HepG2 (cell line): ENCODE measurements at regions not wholly inside any gene's neighbourhood (a gene's known extent, or its start where the extent isn't known, plus 50 kb on each side); places are given as distances from the start of the nearest gene placed in this dataset.

ENCODE experiments used
- ATAC-seq: fragments of 200-7000 bp; cut with Tn5 transposase; 3 replicates; pipeline ENCODE4 v1.9.1; 2020; ENCODE audit warnings: mild to moderate bottlenecking, moderate library complexity
- BruUV-seq: library from RNA; stranded (reverse); fragments of 400-500 nt; replicated peaks from 2 replicates; lab custom pipeline; 2021; lab: Mats Ljungman, UMichigan
- CTCF ChIA-PET: fragments of 300-600 bp; formaldehyde crosslinking; extraction: SDS; loops from one replicate; lab custom pipeline; 2021; ENCODE audit warnings: low total read pairs, inconsistent platforms, low intra/inter-chr PET ratio; lab: Yijun Ruan, JAX
- POLR2A ChIA-PET: fragments of 350-600 bp; sonication (Branson Sonifier 250); formaldehyde crosslinking; loops from one replicate; lab custom pipeline; 2020; ENCODE audit warnings: antibody characterized with exemption, inconsistent platforms; lab: Yijun Ruan, JAX
- DNase-seq: peaks from one replicate; pipeline ENCODE4 v3.0.0-alpha.2; 2015; ENCODE audit warnings: low spot score
- FAIRE-seq: peaks from 3 replicates; lab custom pipeline; 2011; peaks lifted over from hg19 to GRCh38; lab: Jason Lieb, UNC
- H2AFZ ChIP-seq: one replicate; pipeline ENCODE4 v1.6.1; 2011; ENCODE audit warnings: low read length, inconsistent platforms
- H3K27ac ChIP-seq: fragments of 300-600 bp; 3 replicates; pipeline ENCODE4 v1.8.0; 2011; ENCODE audit warnings: mixed run types, mild to moderate bottlenecking, mixed read lengths, low read length, inconsistent platforms; ENCODE audit not compliant: insufficient read depth; ENCODE audit errors: extremely low read length
- H3K27me3 ChIP-seq, 2 experiments: fragments of 200-600 bp in 1 of 2; 2 replicates in 1 of 2; 3 replicates in 1 of 2; pipeline versions ENCODE4 v1.6.0 to v1.8.0; 2011; ENCODE audit warnings: low read length in 2 of 2, mild to moderate bottlenecking in 2 of 2, moderate library complexity in 2 of 2, inconsistent platforms in 1 of 2; ENCODE audit not compliant: insufficient read depth in 2 of 2, control insufficient read depth in 1 of 2
- H3K36me3 ChIP-seq, 2 experiments: fragments of 200-600 bp in 1 of 2; replicated peaks in 1 of 2; 2 replicates in 1 of 2; 3 replicates in 1 of 2; pipeline versions ENCODE4 v1.5.1 to v1.8.0; 2011; ENCODE audit warnings: low read length in 2 of 2, inconsistent platforms in 1 of 2; ENCODE audit not compliant: insufficient read depth in 2 of 2, control insufficient read depth in 1 of 2
- H3K4me1 ChIP-seq: 2 replicates; pipeline ENCODE4 v1.5.1; 2012; ENCODE audit warnings: low read length, inconsistent platforms; ENCODE audit not compliant: insufficient read depth
- H3K4me2 ChIP-seq: 2 replicates; pipeline ENCODE4 v1.6.0; 2011; ENCODE audit warnings: low read depth, low read length, inconsistent platforms
- H3K4me3 ChIP-seq, 3 experiments: fragments of 200-600 bp in 1 of 3; sonication (generic), shearing (Covaris generic) in 1 of 3; replicated peaks in 1 of 3; 2 replicates each; pipeline ENCODE4 v1.5.1; 2011 to 2016; ENCODE audit warnings: low read length in 3 of 3, inconsistent platforms in 2 of 3, low read depth in 2 of 3, mild to moderate bottlenecking in 2 of 3, control low read depth in 1 of 3, mixed read lengths in 1 of 3; ENCODE audit not compliant: insufficient read depth in 1 of 3
- H3K79me2 ChIP-seq: one replicate; pipeline ENCODE4 v1.6.1; 2011; ENCODE audit warnings: low read length, inconsistent platforms; ENCODE audit not compliant: insufficient read depth
- H3K9ac ChIP-seq: 2 replicates; pipeline ENCODE4 v1.6.0; 2011; ENCODE audit warnings: mild to moderate bottlenecking, low read depth, low read length, inconsistent platforms; ENCODE audit not compliant: insufficient read depth
- H3K9me3 ChIP-seq: 2 replicates; pipeline ENCODE4 v1.5.1; 2012; ENCODE audit warnings: mild to moderate bottlenecking, low read length
- H4K20me1 ChIP-seq: 2 replicates; pipeline ENCODE4 v1.6.0; 2011; ENCODE audit warnings: inconsistent platforms, mild to moderate bottlenecking, low read length, moderate library complexity; ENCODE audit not compliant: insufficient read depth
- HES4 ChIP-seq: sonication (generic); formaldehyde crosslinking; IDR thresholded peaks from 2 replicates; pipeline ENCODE4 v1.9.0; 2021; ENCODE audit warnings: mild to moderate bottlenecking, missing genetic modification reagents, borderline replicate concordance
- MAFF ChIP-seq: IDR thresholded peaks from 2 replicates; pipeline ENCODE4 v1.6.1; 2011; ENCODE audit warnings: low read depth, low read length, improper control_type of control experiment
- MAFK ChIP-seq, 2 experiments: IDR thresholded peaks in 1 of 2; conservative IDR thresholded peaks in 1 of 2; 2 replicates each; pipeline ENCODE4 v1.6.1; 2011; ENCODE audit warnings: improper control_type of control experiment in 2 of 2, low read length in 2 of 2
- YY1 ChIP-seq: IDR thresholded peaks from 2 replicates; pipeline ENCODE4 v1.6.1; 2011; ENCODE audit warnings: low read length, low read depth, moderate library complexity, mild to moderate bottlenecking; ENCODE audit not compliant: insufficient read depth, insufficient replicate concordance
- ZMYM3 ChIP-seq: sonication (generic); formaldehyde crosslinking; IDR thresholded peaks from 2 replicates; pipeline ENCODE4 v1.5.1; 2020; ENCODE audit warnings: mild to moderate bottlenecking, missing genetic modification reagents
- ZNF12 ChIP-seq: sonication (generic); formaldehyde crosslinking; IDR thresholded peaks from 2 replicates; pipeline ENCODE4 v1.5.0; 2020; ENCODE audit warnings: missing genetic modification reagents
- ZNF180 ChIP-seq: sonication (generic); formaldehyde crosslinking; IDR thresholded peaks from 2 replicates; pipeline ENCODE4 v1.4.0; 2020; ENCODE audit warnings: low read depth, missing genetic modification reagents, borderline replicate concordance
- ZNF331 ChIP-seq: sonication (generic); formaldehyde crosslinking; IDR thresholded peaks from 2 replicates; pipeline ENCODE4 v1.4.0; 2020; ENCODE audit warnings: missing genetic modification reagents
- ZNF547 ChIP-seq: sonication (generic); formaldehyde crosslinking; IDR thresholded peaks from 2 replicates; pipeline ENCODE4 v1.5.1; 2020; ENCODE audit warnings: mild to moderate bottlenecking, missing genetic modification reagents
- WGBS: methylation state at CpG from one replicate; pipeline ENCODE4 v1.1.6; 2017; ENCODE audit warnings: low lambda C conversion rate; 5-methylcytosine and 5-hydroxymethylcytosine counted together
- in situ Hi-C: cut with HindIII; loops from 2 replicates; pipeline ENCODE4 v1.10.0; 2017; ENCODE audit warnings: low pct_unique_long_range_greater_than_20kb; ENCODE audit not compliant: extremely low pct_ligation_motif_present
- intact Hi-C: fragments of 100-400 bp; cut with micrococcal nuclease; formaldehyde crosslinking; loops from one replicate; pipeline ENCODE4 v1.10.0; 2022; ENCODE audit not compliant: unreplicated experiment
- TF ChIP-seq, protein P1 (sequence below): sonication (generic); formaldehyde crosslinking; IDR thresholded peaks from 2 replicates; pipeline ENCODE4 v1.4.0; 2020; ENCODE audit warnings: missing genetic modification reagents
- TF ChIP-seq, protein P2 (sequence below): sonication (generic); formaldehyde crosslinking; IDR thresholded peaks from 2 replicates; pipeline ENCODE4 v1.4.0; 2020; ENCODE audit warnings: missing genetic modification reagents
- TF ChIP-seq, protein P3 (sequence below): sonication (generic); formaldehyde crosslinking; IDR thresholded peaks from 2 replicates; pipeline ENCODE4 v1.4.0; 2020; ENCODE audit warnings: mild to moderate bottlenecking, missing genetic modification reagents, borderline replicate concordance

DNA sequence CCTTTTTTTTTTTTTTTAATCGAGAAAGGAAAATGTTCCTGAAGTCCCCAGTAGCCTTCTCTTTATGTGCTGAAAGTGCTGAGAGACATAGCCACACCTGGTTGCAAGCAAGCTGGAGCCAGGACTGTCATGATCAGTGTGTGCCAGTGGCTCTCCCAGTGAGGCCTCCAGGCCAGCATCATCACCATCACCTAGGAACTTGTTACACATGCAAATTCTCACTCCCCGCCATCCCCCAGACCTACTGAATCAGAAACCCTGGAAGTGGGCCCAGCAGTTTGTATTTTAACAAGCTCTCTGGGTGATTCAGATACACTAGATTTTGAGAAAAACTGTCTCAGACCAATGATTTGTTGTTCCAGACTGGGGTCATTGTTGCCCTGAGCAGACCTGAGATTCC is 181.9 kb upstream of the GLRA1 start:
- BruUV-seq: no TSS peak
- FAIRE-seq (no peak), ATAC-seq (no peak), DNase-seq (no peak)
- TF ChIP-seq, protein P1, sequence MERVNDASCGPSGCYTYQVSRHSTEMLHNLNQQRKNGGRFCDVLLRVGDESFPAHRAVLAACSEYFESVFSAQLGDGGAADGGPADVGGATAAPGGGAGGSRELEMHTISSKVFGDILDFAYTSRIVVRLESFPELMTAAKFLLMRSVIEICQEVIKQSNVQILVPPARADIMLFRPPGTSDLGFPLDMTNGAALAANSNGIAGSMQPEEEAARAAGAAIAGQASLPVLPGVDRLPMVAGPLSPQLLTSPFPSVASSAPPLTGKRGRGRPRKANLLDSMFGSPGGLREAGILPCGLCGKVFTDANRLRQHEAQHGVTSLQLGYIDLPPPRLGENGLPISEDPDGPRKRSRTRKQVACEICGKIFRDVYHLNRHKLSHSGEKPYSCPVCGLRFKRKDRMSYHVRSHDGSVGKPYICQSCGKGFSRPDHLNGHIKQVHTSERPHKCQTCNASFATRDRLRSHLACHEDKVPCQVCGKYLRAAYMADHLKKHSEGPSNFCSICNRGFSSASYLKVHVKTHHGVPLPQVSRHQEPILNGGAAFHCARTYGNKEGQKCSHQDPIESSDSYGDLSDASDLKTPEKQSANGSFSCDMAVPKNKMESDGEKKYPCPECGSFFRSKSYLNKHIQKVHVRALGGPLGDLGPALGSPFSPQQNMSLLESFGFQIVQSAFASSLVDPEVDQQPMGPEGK: no peak
- no peak for TF ChIP-seq ZNF331 (CRISPR knock-in tag)
- no peak for TF ChIP-seq HES4 (CRISPR knock-in tag)
- no peak for TF ChIP-seq YY1
- no peak for TF ChIP-seq ZNF547 (CRISPR knock-in tag)
- TF ChIP-seq, protein P2, sequence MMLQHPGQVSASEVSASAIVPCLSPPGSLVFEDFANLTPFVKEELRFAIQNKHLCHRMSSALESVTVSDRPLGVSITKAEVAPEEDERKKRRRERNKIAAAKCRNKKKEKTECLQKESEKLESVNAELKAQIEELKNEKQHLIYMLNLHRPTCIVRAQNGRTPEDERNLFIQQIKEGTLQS (CRISPR knock-in tag): no peak
- H3K9me3 ChIP-seq: no peaks in the 10 kb centered on the region
- H3K4me2 ChIP-seq: no peak overlapping the region
- H2AFZ ChIP-seq: no peak overlapping the region
- H3K79me2 ChIP-seq: no peaks in the 10 kb centered on the region
- no peak overlapping the region for H3K4me3 ChIP-seq
- 0% methylated on average over 2 of the region's 2 CpGs for WGBS
- H3K36me3 ChIP-seq: no peaks in the 10 kb centered on the region
- intact Hi-C loops: no loop called here
- no peaks in the 10 kb centered on the region for H4K20me1 ChIP-seq
- no peak overlapping the region for H3K27ac ChIP-seq
- H3K9ac ChIP-seq: no peak overlapping the region
- POLR2A ChIA-PET: no interaction called here
- no peaks in the 10 kb centered on the region for H3K27me3 ChIP-seq
- CTCF ChIA-PET: no interaction called here
- in situ Hi-C loops: no loop called here
- no peaks in the 10 kb centered on the region for H3K4me1 ChIP-seq

DNA sequence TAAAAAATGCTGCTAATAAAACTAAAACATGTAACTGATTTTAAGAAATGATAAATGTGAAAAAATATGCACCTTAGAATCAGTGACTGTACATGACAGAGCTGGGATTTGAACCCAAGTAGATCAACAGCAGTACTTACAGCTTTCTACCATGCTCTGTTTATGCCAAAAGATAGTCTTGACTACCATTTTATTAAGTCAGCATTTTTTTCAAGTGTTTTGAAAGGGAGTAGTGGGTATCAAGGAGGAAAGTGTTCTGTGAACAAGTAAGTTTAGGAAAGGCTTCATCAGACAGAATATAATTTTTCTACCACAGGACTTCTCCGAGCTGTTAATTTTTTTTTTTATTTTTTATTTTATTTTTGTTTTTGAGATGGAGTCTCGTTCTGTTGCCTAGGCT is 180.4 kb upstream of the GLRA1 start:
- no peaks in the 10 kb centered on the region for H3K27me3 ChIP-seq
- no peaks in the 10 kb centered on the region for H3K79me2 ChIP-seq
- BruUV-seq: no TSS peak
- ATAC-seq (no peak), DNase-seq (no peak), FAIRE-seq (no peak)
- no peak overlapping the region for H3K4me3 ChIP-seq
- TF ChIP-seq ZMYM3 (CRISPR knock-in tag) (no peak), MAFK (conservative IDR thresholded peaks at IDR 0.05 in 1 of 2, IDR thresholded peaks at IDR 0.05 in 1 of 2; ENCODE audit: low read length in 2 of 2) (peak; percentile 59 to 68), ZNF180 (CRISPR knock-in tag) (no peak), ZNF12 (CRISPR knock-in tag) (no peak), MAFF (peak; percentile 54; the same call in 1 of the 2 replicates)
- TF ChIP-seq, protein P3, sequence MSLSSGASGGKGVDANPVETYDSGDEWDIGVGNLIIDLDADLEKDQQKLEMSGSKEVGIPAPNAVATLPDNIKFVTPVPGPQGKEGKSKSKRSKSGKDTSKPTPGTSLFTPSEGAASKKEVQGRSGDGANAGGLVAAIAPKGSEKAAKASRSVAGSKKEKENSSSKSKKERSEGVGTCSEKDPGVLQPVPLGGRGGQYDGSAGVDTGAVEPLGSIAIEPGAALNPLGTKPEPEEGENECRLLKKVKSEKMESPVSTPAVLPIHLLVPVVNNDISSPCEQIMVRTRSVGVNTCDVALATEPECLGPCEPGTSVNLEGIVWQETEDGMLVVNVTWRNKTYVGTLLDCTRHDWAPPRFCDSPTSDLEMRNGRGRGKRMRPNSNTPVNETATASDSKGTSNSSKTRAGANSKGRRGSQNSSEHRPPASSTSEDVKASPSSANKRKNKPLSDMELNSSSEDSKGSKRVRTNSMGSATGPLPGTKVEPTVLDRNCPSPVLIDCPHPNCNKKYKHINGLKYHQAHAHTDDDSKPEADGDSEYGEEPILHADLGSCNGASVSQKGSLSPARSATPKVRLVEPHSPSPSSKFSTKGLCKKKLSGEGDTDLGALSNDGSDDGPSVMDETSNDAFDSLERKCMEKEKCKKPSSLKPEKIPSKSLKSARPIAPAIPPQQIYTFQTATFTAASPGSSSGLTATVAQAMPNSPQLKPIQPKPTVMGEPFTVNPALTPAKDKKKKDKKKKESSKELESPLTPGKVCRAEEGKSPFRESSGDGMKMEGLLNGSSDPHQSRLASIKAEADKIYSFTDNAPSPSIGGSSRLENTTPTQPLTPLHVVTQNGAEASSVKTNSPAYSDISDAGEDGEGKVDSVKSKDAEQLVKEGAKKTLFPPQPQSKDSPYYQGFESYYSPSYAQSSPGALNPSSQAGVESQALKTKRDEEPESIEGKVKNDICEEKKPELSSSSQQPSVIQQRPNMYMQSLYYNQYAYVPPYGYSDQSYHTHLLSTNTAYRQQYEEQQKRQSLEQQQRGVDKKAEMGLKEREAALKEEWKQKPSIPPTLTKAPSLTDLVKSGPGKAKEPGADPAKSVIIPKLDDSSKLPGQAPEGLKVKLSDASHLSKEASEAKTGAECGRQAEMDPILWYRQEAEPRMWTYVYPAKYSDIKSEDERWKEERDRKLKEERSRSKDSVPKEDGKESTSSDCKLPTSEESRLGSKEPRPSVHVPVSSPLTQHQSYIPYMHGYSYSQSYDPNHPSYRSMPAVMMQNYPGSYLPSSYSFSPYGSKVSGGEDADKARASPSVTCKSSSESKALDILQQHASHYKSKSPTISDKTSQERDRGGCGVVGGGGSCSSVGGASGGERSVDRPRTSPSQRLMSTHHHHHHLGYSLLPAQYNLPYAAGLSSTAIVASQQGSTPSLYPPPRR: no peak
- ChIA-PET CTCF (no interaction called here), POLR2A (no interaction called here)
- no peak overlapping the region for H3K9ac ChIP-seq
- H3K27ac ChIP-seq: no peak overlapping the region
- H3K9me3 ChIP-seq: no peaks in the 10 kb centered on the region
- no peaks in the 10 kb centered on the region for H3K36me3 ChIP-seq
- H2AFZ ChIP-seq: no peak overlapping the region
- in situ Hi-C loops (no loop called here), intact Hi-C loops (no loop called here)
- no peak overlapping the region for H3K4me2 ChIP-seq
- no peaks in the 10 kb centered on the region for H3K4me1 ChIP-seq
- H4K20me1 ChIP-seq: no peaks in the 10 kb centered on the region
- 1% methylated on average over 2 of the region's 2 CpGs for WGBS
